SK-N-SH (cell line): ENCODE measurements at regions not wholly inside any gene's neighbourhood (a gene's known extent, or its start where the extent isn't known, plus 50 kb on each side); places are given as distances from the start of the nearest gene placed in this dataset.

Source experiments
- ELF1 ChIP-seq: IDR thresholded peaks from 2 replicates; pipeline ENCODE4 v1.4.0; 2012
- EP300 ChIP-seq, 2 experiments: IDR thresholded peaks; 2 replicates each; pipeline versions ENCODE4 v1.4.0 to v1.6.1; 2012; ENCODE audit warnings: borderline replicate concordance in 1 of 2, low read depth in 1 of 2, low read length in 1 of 2
- EZH2phosphoT487 ChIP-seq: fragments of 200-600 bp; sonication (generic); IDR thresholded peaks from 2 replicates; pipeline ENCODE4 v1.6.1; 2017; ENCODE audit warnings: low read depth, mixed run types, mild to moderate bottlenecking, antibody characterized with exemption, moderate library complexity, borderline replicate concordance
- FOXJ3 ChIP-seq: sonication (generic); formaldehyde crosslinking; IDR thresholded peaks from 2 replicates; pipeline ENCODE4 v1.5.1; 2020; ENCODE audit warnings: mild to moderate bottlenecking, missing genetic modification reagents
- FOXM1 ChIP-seq: IDR thresholded peaks from 2 replicates; pipeline ENCODE4 v1.4.0; 2012; ENCODE audit warnings: low read depth, mild to moderate bottlenecking
- GABPA ChIP-seq: IDR thresholded peaks from 2 replicates; pipeline ENCODE4 v1.4.0; 2012; ENCODE audit warnings: low read depth, mild to moderate bottlenecking
- JUND ChIP-seq: IDR thresholded peaks from 2 replicates; pipeline ENCODE4 v1.4.0; 2012
- RCOR1 ChIP-seq: fragments of 150-350 bp; IDR thresholded peaks from 2 replicates; pipeline ENCODE4 v1.6.1; 2017; ENCODE audit warnings: antibody characterized with exemption, low read length
- TCF12 ChIP-seq: IDR thresholded peaks from 2 replicates; pipeline ENCODE4 v1.4.0; 2012
- YY1 ChIP-seq: IDR thresholded peaks from 2 replicates; pipeline ENCODE4 v1.4.0; 2012; ENCODE audit warnings: low read depth, mild to moderate bottlenecking
- TF ChIP-seq, protein P1 (sequence below): fragments of 200-600 bp; sonication (generic); IDR thresholded peaks from 2 replicates; pipeline ENCODE4 v1.6.1; 2017; ENCODE audit warnings: antibody characterized with exemption, mild to moderate bottlenecking, moderate library complexity
- TF ChIP-seq, protein P2 (sequence below): IDR thresholded peaks from 2 replicates; pipeline ENCODE4 v1.4.0; 2012; ENCODE audit warnings: low read depth
- TF ChIP-seq, protein P3 (sequence below): fragments of 150-350 bp; IDR thresholded peaks from 2 replicates; pipeline ENCODE4 v1.6.1; 2016; ENCODE audit warnings: mild to moderate bottlenecking, low read depth, low read length

DNA sequence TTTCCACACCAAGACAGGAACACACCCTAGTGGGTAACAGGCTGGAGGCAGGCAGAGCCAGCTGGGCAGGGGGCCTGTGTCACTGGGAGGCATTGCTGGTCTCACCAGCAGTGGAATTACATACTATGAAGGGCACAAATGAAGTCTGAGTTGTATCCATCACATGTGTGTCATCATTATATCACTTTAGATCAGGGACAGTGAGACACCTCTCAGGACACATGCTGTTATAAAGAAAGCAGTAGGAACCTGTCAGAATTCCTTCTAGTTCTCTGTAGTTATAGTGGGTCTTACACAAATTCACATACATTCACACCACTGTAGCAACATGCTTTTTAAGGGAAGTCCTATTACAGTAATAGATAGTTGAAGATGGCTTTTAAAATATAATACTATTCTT, 63.5 kb upstream of the FYN start:
- TF ChIP-seq, protein P1, sequence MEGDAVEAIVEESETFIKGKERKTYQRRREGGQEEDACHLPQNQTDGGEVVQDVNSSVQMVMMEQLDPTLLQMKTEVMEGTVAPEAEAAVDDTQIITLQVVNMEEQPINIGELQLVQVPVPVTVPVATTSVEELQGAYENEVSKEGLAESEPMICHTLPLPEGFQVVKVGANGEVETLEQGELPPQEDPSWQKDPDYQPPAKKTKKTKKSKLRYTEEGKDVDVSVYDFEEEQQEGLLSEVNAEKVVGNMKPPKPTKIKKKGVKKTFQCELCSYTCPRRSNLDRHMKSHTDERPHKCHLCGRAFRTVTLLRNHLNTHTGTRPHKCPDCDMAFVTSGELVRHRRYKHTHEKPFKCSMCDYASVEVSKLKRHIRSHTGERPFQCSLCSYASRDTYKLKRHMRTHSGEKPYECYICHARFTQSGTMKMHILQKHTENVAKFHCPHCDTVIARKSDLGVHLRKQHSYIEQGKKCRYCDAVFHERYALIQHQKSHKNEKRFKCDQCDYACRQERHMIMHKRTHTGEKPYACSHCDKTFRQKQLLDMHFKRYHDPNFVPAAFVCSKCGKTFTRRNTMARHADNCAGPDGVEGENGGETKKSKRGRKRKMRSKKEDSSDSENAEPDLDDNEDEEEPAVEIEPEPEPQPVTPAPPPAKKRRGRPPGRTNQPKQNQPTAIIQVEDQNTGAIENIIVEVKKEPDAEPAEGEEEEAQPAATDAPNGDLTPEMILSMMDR: no peak
- TF ChIP-seq YY1: no peak
- no peak for TF ChIP-seq TCF12
- TF ChIP-seq EP300 (IDR thresholded peaks at IDR 0.05; ENCODE audit: borderline replicate concordance in 1 of 2, low read depth in 1 of 2, low read length in 1 of 2): no peak
- no peak for TF ChIP-seq FOXJ3 (CRISPR knock-in tag)
- TF ChIP-seq EZH2phosphoT487: no peak
- TF ChIP-seq, protein P2, sequence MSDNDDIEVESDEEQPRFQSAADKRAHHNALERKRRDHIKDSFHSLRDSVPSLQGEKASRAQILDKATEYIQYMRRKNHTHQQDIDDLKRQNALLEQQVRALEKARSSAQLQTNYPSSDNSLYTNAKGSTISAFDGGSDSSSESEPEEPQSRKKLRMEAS: no peak
- TF ChIP-seq, protein P3, sequence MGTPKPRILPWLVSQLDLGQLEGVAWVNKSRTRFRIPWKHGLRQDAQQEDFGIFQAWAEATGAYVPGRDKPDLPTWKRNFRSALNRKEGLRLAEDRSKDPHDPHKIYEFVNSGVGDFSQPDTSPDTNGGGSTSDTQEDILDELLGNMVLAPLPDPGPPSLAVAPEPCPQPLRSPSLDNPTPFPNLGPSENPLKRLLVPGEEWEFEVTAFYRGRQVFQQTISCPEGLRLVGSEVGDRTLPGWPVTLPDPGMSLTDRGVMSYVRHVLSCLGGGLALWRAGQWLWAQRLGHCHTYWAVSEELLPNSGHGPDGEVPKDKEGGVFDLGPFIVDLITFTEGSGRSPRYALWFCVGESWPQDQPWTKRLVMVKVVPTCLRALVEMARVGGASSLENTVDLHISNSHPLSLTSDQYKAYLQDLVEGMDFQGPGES: no peak
- no peak for TF ChIP-seq JUND
- no peak for TF ChIP-seq GABPA
- TF ChIP-seq ELF1: no peak
- TF ChIP-seq FOXM1: no peak
- TF ChIP-seq RCOR1: no peak
